ENCODE measurements at regions not wholly inside any gene's neighbourhood (a gene's known extent, or its start where the extent isn't known, plus 50 kb on each side); places are given as distances from the start of the nearest gene placed in this dataset.

- WGBS, 2 donors, result 73 to 83% methylated on average over 5 of the region's 5 CpGs
- ATAC-seq (ENCODE audit: insufficient read depth, low FRiP score), result no peak
- no peak overlapping the region for H3K4me3 ChIP-seq
- TF ChIP-seq CTCF (IDR thresholded peaks at IDR 0.05; ENCODE audit: control extremely low read depth, extremely low read depth), result no peak
- no peaks in the 10 kb centered on the region for H3K27me3 ChIP-seq (ENCODE audit: control insufficient read depth in 3 of 3, insufficient read depth in 3 of 3, low read length in 2 of 3)
- H3K9me3 ChIP-seq (ENCODE audit: control insufficient read depth in 4 of 4, insufficient read depth in 3 of 4, low read length in 3 of 4), result no peaks in the 10 kb centered on the region
- no peaks in the 10 kb centered on the region for H3K36me3 ChIP-seq (ENCODE audit: control insufficient read depth in 4 of 4, insufficient read depth in 4 of 4, low read length in 4 of 4)
- no peak overlapping the region for H3K9ac ChIP-seq (ENCODE audit: insufficient read depth in 1 of 2, low read length in 2 of 2)
- no peak overlapping the region for H3K27ac ChIP-seq (ENCODE audit: low read depth in 1 of 2, low read length in 1 of 2)
- DNase-seq, result no peak
- H3K4me1 ChIP-seq (ENCODE audit: control insufficient read depth in 5 of 5, insufficient read depth in 5 of 5, low read length in 5 of 5), result peaks cover 7 to 55% (median 25%) of the 10 kb centered on the region in 5 donors
These were observed 113.8 kb upstream of the CACUL1 start for GRCh38 chr10:118868589-118868988.

GRCh38 chr10:118870467-118871243, 115.9 kb upstream of the CACUL1 start:
- Histone ChIP-seq H3K9me3 (ENCODE audit: control insufficient read depth in 4 of 4, insufficient read depth in 3 of 4, low read length in 3 of 4) (peaks cover 0 to under 1% (median 0%) of the 10 kb centered on the region in 4 donors), H3K27ac (ENCODE audit: low read depth in 1 of 2, low read length in 1 of 2) (peak overlapping the region; percentile 37 to 43), H3K4me1 (ENCODE audit: control insufficient read depth in 5 of 5, insufficient read depth in 5 of 5, low read length in 5 of 5) (peaks cover 7 to 54% (median 30%) of the 10 kb centered on the region in 5 donors), H3K4me3 (no peak overlapping the region), H3K27me3 (ENCODE audit: control insufficient read depth in 3 of 3, insufficient read depth in 3 of 3, low read length in 2 of 3) (no peaks in the 10 kb centered on the region), H3K9ac (ENCODE audit: insufficient read depth in 1 of 2, low read length in 2 of 2) (no peak overlapping the region), H3K36me3 (ENCODE audit: control insufficient read depth in 4 of 4, insufficient read depth in 4 of 4, low read length in 4 of 4) (no peaks in the 10 kb centered on the region)
- 26 to 32% methylated on average over 4 of the region's 4 CpGs for WGBS, 2 donors
- no peak for ATAC-seq (ENCODE audit: insufficient read depth, low FRiP score)
- no peak for TF ChIP-seq CTCF (IDR thresholded peaks at IDR 0.05; ENCODE audit: control extremely low read depth, extremely low read depth)
- DNase-seq, result peak; percentile 76 to 92 (median 90)

GRCh38 chr10:118871244-118871865, 116.6 kb upstream of the CACUL1 start:
- ATAC-seq (ENCODE audit: insufficient read depth, low FRiP score) (no peak), DNase-seq (peak in 1 of 3 donors; percentile 6)
- 82 to 87% methylated on average over 2 of the region's 2 CpGs for WGBS, 2 donors
- no peaks in the 10 kb centered on the region for H3K36me3 ChIP-seq (ENCODE audit: control insufficient read depth in 4 of 4, insufficient read depth in 4 of 4, low read length in 4 of 4)
- H3K4me3 ChIP-seq, result no peak overlapping the region
- H3K9ac ChIP-seq (ENCODE audit: insufficient read depth in 1 of 2, low read length in 2 of 2), result no peak overlapping the region
- H3K27me3 ChIP-seq (ENCODE audit: control insufficient read depth in 3 of 3, insufficient read depth in 3 of 3, low read length in 2 of 3), result no peaks in the 10 kb centered on the region
- H3K9me3 ChIP-seq (ENCODE audit: control insufficient read depth in 4 of 4, insufficient read depth in 3 of 4, low read length in 3 of 4), result peaks cover 0 to 7% (median under 1%) of the 10 kb centered on the region in 4 donors
- peaks cover 7 to 48% (median 30%) of the 10 kb centered on the region in 5 donors for H3K4me1 ChIP-seq (ENCODE audit: control insufficient read depth in 5 of 5, insufficient read depth in 5 of 5, low read length in 5 of 5)
- peak overlapping the region; percentile 37 to 43 for H3K27ac ChIP-seq (ENCODE audit: low read depth in 1 of 2, low read length in 1 of 2)
- TF ChIP-seq CTCF (IDR thresholded peaks at IDR 0.05; ENCODE audit: control extremely low read depth, extremely low read depth), result no peak
